ENCODE measurements at regions not wholly inside any gene's neighbourhood (a gene's known extent, or its start where the extent isn't known, plus 50 kb on each side); places are given as distances from the start of the nearest gene placed in this dataset.
"Not testable (repeated sequence)": the region's sequence is repeated elsewhere in the genome, so short reads cannot be mapped to it uniquely, and the experiment has no call there.

GRCh38 chr7:36040679-36041078, 112.4 kb upstream of the EEPD1 start:
- DNase-seq: no peak

DNA sequence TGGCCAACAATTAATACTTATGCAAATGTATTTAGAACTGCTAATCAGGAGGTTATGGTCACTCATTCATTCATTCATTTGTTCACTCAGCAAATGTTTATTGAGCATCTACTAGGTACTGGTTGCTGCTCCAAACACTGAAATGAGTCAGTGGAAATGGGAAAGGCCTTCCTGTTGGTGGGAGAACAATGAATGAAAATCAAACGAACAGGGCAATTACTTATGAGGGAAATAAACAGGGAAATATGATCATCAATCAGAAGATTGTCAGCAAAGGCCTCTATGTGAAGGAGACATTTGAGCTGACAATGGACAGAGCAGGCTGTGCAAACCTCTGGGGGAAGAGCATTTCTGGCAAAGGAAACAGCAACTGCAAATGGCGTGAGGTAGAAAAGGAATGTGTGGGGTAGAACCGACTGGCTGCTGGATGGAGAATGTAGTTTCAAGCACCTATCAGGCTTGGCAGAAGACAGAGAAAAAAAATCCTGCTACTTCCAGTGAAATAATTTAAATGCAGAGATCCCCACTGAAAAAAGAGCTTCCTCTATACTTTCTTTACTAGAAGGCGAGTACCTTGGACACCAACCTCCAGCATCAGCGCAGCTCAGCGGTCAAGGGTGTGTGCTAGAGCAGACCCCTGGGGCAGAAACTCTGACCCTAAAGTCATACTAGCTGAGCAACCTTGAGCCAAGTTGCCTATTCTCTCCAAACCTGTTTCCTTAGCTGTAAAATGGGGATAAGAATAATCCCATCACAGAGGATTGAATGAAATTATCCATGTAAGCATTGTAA, 108.8 kb upstream of the EEPD1 start:
- DNase-seq: no peak

GRCh38 chr7:36045326-36045725, 107.7 kb upstream of the EEPD1 start:
- DNase-seq: no peak

GRCh38 chr7:36045830-36046341, 107.2 kb upstream of the EEPD1 start:
- DNase-seq: no peak

DNA sequence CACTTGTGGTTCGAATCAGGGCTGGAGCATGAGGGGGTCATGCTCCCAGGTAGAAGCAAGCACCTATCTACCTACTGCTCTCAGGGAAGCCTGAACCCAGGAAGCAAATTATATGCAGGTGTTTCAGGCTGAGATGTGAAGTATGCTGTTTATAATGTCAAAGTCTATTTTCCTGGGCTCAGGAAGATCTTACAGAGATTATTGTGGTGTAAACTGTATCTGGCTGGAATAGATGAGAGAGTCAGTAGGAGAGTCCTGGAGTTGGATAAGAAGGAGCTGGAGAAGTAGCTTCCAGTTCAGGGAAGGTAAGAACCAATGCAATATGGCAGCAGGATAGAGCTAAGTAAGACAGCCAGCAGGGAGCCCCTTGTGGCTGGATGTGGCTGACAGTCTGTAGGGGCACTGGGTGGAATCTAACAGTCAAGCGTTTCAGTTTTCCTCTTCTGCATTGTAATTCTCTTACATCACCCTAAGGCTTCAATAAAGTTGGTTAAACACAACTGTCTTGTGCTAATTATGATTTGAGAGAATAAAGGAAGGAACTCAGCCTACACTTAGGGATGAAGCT, 105.9 kb upstream of the EEPD1 start:
- DNase-seq: no peak

GRCh38 chr7:36048141-36048901, 104.7 kb upstream of the EEPD1 start:
- no peak for DNase-seq

- no peak for DNase-seq
Measured at GRCh38 chr7:36048902-36049240, 104.2 kb upstream of the EEPD1 start.

DNA sequence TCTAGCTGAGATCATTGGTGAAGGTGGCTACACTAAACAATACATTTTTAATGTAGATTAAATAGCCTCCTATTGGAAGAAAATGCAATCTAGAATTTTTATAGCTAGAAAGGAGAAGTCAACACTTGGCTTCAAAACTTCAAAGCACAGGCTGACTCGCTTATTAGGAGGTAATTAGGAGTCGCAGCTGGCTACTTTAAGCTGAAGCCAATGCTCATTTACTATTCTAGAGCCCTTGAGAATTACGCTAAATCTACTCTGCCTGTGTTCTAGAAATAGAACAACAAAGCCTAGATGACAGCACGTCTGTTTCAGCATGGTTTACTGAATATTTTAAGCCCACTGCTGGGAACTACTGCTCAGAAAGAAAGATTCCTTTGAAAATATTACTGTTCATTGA, 101.6 kb upstream of the EEPD1 start:
- no peak for DNase-seq

GRCh38 chr7:36053589-36053988, 99.5 kb upstream of the EEPD1 start:
- DNase-seq: no peak

GRCh38 chr7:36054637-36055036, 98.4 kb upstream of the EEPD1 start:
- no peak for DNase-seq

DNA sequence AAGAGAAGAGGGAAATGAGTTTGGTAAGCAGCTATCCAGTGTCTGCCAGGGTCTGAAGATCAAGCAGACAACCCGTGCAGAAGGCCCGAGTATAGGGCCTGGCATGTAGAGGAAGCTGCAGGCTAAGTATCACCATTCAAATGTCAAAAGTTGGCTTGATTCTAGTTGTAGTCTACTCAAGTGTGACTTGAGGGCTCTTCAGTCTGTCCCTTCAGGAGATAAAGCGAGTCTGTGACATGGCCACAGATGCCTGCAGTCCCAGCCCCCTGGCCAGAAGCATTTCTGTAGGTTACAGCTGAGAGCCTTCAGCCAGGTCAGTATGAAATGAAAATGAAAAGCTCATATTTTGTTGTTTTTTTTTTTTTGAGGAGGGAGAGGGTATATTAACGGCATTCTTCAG, 97.8 kb upstream of the EEPD1 start:
- DNase-seq: no peak

DNA sequence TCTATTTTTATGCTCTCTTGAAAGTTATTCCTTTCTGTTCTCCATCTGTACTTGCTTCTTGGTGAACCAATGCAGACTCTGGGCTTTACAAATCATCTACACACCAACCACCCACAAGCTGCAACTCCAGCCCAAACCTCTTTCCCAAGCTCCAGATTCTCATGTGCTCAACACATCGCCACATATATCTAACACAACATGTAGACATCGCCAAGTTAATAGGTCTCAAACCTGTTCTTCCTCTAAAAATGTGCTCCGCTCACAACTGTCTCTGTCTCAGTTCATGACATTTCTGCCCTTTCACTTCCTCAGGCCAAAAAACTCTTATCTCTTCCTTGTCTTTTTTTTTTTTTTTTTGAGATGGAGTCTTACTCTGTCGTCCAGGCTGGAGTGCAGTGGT, 95.7 kb upstream of the EEPD1 start:
- DNase-seq: no peak

- no peak for DNase-seq
Measured at GRCh38 chr7:36058020-36058592, 94.9 kb upstream of the EEPD1 start.

GRCh38 chr7:36060388-36060787, 92.7 kb upstream of the EEPD1 start:
- not testable (repeated sequence) for DNase-seq

- no peak for DNase-seq
Measured at GRCh38 chr7:36062154-36062815, 90.8 kb upstream of the EEPD1 start.

GRCh38 chr7:36064676-36065075, 88.4 kb upstream of the EEPD1 start:
- no peak for DNase-seq

GRCh38 chr7:36065563-36066342, 87.3 kb upstream of the EEPD1 start:
- DNase-seq: not testable (repeated sequence)

DNA sequence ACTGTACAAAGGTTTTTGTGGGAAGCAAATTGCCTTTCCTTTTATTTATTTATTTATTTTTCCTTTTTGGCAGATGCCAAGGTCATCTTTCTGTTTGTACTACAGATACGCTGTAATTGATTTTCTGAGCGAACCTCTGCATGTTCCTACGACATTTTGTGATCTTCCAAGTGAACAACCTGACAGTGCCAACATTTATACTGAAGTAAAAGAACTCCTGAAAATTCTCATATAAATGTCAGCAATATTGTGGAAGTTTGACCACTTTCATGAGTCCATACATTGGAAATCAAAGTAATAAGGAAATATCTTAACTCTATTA, 86.8 kb upstream of the EEPD1 start:
- DNase-seq: no peak

DNA sequence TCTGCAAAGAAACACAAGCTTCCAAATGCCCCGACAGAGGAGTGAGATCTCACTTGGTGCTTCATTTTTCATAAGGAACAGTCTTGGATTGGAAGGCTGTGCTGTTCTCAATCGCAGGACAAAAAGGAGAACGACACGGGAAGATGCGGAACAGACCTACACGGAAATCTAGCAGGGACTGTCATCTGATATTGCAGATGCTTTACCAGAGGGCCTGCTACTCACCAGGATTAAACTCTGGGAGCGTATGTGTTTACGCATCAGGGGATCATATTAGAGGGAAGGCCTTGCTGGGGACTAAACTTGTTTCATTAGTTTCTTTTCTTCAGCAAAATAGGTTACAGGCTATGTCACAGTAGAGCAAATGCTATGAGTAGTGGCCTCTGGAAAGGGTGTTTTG, 82.8 kb upstream of the EEPD1 start:
- no peak for DNase-seq

DNA sequence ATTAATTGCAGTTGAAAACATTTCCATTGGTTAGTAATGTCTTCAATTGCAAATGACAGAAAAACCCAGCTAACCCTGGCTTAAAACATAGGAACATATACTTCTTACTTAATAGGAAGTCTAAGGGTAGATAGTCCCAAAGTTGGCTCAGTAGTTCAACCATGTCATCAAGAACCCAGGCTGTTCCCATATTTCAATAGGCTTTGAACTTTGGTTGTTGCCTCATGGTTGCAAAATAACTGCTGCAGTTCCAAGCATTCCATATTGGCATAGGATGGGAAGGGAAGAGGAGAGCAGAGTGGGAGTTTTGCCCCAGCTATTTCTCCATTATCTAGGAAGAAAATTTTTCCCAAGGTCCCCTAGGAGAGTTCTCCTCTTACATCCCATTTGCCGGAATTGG, 81.4 kb upstream of the EEPD1 start:
- no peak for DNase-seq

DNA sequence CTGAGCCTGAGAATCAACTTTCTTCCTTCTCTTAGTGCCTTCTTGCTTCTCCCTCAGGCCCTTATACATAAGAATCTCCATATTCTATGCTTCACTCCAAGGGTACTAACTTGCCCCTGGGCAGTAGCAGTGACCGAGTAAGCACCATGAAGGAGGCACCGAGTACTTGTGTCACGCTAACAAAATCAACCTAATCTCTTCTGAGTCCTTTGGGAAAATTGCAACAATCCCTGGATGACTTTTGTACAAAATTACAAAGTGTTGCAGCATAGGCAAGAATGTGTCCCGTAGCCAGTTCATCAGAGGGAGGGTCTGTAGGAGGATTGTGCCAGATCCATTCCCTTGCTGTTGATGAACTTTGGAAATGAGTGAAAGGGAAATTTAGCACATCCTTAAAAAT, 80.4 kb upstream of the EEPD1 start:
- no peak for DNase-seq

DNA sequence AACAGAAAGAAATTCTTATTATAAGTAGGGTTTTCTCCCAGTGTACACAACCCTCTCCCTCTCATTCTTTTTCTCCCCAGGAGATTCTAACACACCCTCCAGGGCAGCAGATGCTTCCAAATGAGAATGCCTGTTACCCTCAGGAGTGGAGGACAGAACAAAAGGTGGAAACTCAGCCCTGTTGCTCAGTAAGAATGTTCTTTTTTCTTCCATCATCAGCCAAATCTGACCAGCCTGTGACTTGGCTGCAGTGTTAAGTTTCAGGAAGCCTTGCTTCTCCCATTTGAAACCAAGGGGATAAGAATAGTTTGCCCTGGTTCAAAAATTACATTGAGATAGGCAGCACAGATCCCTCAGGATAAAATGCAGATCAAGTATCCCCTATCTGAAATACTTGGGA, 77.5 kb upstream of the EEPD1 start:
- no peak for DNase-seq
